ENCODE measurements at regions not wholly inside any gene's neighbourhood (a gene's known extent, or its start where the extent isn't known, plus 50 kb on each side); places are given as distances from the start of the nearest gene placed in this dataset.
"Not testable (repeated sequence)": the region's sequence is repeated elsewhere in the genome, so short reads cannot be mapped to it uniquely, and the experiment has no call there.

DNA sequence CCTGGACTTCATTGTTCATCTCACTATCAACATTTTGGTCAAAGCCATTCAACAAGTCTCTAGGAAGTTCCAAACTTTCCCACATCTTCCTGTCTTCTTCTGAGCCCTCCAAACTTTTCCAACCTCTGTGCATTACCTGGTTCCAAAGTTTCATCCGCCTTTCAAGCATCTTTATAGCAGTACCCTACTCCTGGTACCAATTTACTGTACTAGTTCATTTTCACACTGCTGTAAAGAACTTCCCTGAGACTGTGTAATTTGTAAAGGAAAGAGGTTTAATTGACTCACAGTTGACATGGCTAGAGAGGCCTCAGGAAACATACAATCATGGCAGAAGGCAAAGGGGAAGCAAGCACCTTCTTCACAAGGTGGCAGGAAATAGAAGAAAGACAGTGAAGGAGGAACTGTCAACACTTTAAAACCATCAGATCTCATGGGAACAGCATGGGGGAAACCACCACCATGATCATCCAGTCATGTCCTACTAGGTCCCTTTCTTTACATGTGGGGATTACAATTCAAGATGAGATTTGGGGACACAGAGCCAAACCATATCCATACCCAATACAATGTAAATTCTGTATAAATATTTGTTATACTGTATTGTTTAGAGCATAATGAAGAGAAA, 109.7 kb downstream of the C12orf75 start:
- no peak overlapping the region for H3K4me3 Mint-ChIP-seq
- intact Hi-C loops (cut with micrococcal nuclease): no loop called here
- POLR2A ChIA-PET: no interaction called here
- H3K4me1 Mint-ChIP-seq: peaks cover 6% of the 10 kb centered on the region
- no peak for ATAC-seq (ENCODE audit: low read depth)
- TF ChIP-seq, protein P1, sequence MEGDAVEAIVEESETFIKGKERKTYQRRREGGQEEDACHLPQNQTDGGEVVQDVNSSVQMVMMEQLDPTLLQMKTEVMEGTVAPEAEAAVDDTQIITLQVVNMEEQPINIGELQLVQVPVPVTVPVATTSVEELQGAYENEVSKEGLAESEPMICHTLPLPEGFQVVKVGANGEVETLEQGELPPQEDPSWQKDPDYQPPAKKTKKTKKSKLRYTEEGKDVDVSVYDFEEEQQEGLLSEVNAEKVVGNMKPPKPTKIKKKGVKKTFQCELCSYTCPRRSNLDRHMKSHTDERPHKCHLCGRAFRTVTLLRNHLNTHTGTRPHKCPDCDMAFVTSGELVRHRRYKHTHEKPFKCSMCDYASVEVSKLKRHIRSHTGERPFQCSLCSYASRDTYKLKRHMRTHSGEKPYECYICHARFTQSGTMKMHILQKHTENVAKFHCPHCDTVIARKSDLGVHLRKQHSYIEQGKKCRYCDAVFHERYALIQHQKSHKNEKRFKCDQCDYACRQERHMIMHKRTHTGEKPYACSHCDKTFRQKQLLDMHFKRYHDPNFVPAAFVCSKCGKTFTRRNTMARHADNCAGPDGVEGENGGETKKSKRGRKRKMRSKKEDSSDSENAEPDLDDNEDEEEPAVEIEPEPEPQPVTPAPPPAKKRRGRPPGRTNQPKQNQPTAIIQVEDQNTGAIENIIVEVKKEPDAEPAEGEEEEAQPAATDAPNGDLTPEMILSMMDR (IDR thresholded peaks at IDR 0.05): no peak
- DNase-seq: no peak
- H3K9me3 Mint-ChIP-seq: peaks cover 8% of the 10 kb centered on the region
- H3K36me3 Mint-ChIP-seq (ENCODE audit: low read depth): no peaks in the 10 kb centered on the region
- peaks cover 10% of the 10 kb centered on the region for H3K27me3 Mint-ChIP-seq
- no peak overlapping the region for H3K27ac Mint-ChIP-seq
- CTCF ChIA-PET: no interaction called here

DNA sequence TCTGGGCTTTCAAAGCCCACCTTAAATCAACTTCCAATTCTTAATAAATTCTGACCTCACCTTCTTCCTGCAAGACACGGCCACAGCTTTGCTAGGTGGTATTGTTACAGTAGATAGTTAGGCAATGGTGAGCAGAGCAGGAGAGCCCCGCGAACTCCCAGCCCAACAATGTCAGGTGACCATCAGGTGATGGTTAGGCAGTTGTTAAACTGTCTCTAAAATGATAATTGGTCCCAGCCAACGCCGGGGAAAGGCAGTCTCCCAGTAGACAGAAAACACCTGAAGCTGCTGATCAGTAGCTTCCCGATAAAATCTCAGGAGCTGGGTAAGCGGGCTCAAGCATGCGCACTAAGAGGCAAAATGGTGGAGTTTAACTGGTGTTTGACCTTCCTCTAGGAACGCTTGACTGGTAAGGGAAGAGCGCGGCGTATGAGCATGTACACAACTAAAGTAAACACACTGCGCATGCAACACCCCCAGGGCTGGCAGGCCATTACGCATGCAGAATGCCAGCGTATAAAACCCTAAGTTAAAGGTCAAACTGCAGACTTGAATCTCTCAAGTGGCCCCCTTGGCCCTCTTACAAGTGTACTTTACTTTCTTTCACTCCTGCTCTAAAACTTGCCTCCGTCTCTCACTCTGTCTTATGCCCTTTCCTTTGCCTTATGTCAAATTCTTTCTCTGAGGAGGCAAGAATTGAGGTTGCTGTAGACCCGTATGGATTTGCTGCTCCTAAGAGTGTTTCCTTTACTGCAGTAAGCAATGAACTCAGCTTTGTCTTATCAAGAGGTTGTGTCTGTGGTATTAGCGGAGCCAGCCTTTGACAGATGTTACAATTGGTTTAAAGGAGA, 113.5 kb downstream of the C12orf75 start:
- Mint-ChIP-seq H3K27me3 (peaks cover 8% of the 10 kb centered on the region), H3K9me3 (peaks cover 8% of the 10 kb centered on the region), H3K4me3 (no peak overlapping the region), H3K4me1 (peaks cover 6% of the 10 kb centered on the region), H3K36me3 (ENCODE audit: low read depth) (no peaks in the 10 kb centered on the region), H3K27ac (no peak overlapping the region)
- TF ChIP-seq, protein P1 (IDR thresholded peaks at IDR 0.05): no peak
- DNase-seq: no peak
- intact Hi-C loops (cut with micrococcal nuclease): no loop called here
- ATAC-seq (ENCODE audit: low read depth): no peak
- POLR2A ChIA-PET: no interaction called here
- CTCF ChIA-PET: no interaction called here

DNA sequence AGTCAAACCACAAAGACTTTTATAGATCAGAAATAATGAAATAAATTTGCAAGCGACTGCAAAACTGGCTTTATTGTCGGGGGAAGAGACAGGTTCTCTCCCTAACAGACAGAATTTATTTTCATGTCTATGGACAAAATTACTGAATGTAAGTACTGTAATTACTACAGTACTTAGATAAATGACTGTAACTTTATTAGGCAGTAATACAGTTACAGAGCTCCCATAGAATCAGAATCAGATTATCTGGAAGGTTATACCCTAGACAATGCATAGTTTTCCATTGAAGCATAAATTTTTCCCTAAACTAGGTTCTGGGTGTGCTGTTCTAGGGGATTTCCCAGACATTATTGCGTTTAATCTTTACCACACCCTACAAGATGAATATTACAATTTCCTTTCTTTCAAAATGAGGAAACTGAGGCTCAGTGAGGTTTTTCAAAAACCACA, 114.2 kb downstream of the C12orf75 start:
- TF ChIP-seq, protein P1 (IDR thresholded peaks at IDR 0.05): no peak
- peaks cover 5% of the 10 kb centered on the region for H3K9me3 Mint-ChIP-seq
- CTCF ChIA-PET: no interaction called here
- POLR2A ChIA-PET: no interaction called here
- ATAC-seq (ENCODE audit: low read depth): no peak
- intact Hi-C loops (cut with micrococcal nuclease): no loop called here
- DNase-seq: no peak
- H3K36me3 Mint-ChIP-seq (ENCODE audit: low read depth): no peaks in the 10 kb centered on the region
- H3K4me3 Mint-ChIP-seq: no peak overlapping the region
- H3K27me3 Mint-ChIP-seq: peaks cover 13% of the 10 kb centered on the region
- H3K27ac Mint-ChIP-seq: no peak overlapping the region
- peaks cover 6% of the 10 kb centered on the region for H3K4me1 Mint-ChIP-seq

DNA sequence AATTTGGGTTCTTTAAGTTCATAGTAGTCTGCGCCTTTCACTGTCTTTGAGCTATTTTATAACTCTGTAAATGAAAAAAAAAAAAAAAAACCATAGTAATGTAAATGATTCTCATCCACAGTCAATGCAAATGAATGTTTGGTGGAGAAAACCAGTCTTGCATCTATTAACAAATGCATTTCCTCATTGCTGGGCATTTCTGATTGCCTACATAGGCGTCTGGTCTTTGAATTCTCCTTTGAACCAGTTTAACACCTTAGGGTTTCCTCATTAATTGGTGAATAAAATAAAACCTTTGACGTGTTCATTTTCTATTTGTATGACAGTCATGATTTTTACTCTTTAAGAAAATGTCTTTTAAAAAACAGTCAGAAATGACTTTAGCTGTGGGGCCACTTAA, 114.8 kb downstream of the C12orf75 start:
- DNase-seq (no peak), ATAC-seq (ENCODE audit: low read depth) (no peak)
- no peaks in the 10 kb centered on the region for H3K36me3 Mint-ChIP-seq (ENCODE audit: low read depth)
- H3K27me3 Mint-ChIP-seq: peaks cover 14% of the 10 kb centered on the region
- peaks cover 2% of the 10 kb centered on the region for H3K4me1 Mint-ChIP-seq
- H3K4me3 Mint-ChIP-seq: no peak overlapping the region
- H3K27ac Mint-ChIP-seq: no peak overlapping the region
- peaks cover 3% of the 10 kb centered on the region for H3K9me3 Mint-ChIP-seq
- intact Hi-C loops (cut with micrococcal nuclease): no loop called here
- POLR2A ChIA-PET: no interaction called here
- TF ChIP-seq, protein P1 (IDR thresholded peaks at IDR 0.05): no peak
- CTCF ChIA-PET: interaction anchor here (1.0 kb wide), 1 partner anchor 24 kb away, joined by 3 read pairs; no protein-coding TSS in a partner anchor

DNA sequence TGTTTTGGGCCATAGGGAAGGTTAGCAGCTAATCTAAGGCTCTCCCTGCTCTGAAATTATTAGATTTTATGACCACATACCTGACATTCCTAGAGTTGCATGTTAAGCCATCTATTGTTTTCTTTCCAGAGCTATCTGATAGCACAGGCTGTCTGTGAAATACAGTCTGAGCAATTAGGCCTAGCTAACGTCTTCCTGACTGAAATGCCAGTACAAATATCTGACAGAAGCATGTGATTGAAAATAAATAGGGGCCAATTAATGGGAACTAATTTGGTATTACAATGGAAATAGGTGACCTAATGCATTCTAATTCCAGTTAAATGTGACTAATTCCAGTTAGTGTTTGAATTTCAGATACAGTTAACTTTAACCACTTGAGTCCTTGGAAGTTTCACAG, 115.2 kb downstream of the C12orf75 start:
- no peak overlapping the region for H3K27ac Mint-ChIP-seq
- no peaks in the 10 kb centered on the region for H3K9me3 Mint-ChIP-seq
- ATAC-seq (ENCODE audit: low read depth) (no peak), DNase-seq (no peak)
- POLR2A ChIA-PET: no interaction called here
- H3K4me1 Mint-ChIP-seq: no peaks in the 10 kb centered on the region
- peaks cover 14% of the 10 kb centered on the region for H3K27me3 Mint-ChIP-seq
- no peaks in the 10 kb centered on the region for H3K36me3 Mint-ChIP-seq (ENCODE audit: low read depth)
- CTCF ChIA-PET: interaction anchor here (1.0 kb wide), 1 partner anchor 24 kb away, joined by 3 read pairs; no protein-coding TSS in a partner anchor
- H3K4me3 Mint-ChIP-seq: no peak overlapping the region
- intact Hi-C loops (cut with micrococcal nuclease): no loop called here
- TF ChIP-seq, protein P1 (IDR thresholded peaks at IDR 0.05): no peak

DNA sequence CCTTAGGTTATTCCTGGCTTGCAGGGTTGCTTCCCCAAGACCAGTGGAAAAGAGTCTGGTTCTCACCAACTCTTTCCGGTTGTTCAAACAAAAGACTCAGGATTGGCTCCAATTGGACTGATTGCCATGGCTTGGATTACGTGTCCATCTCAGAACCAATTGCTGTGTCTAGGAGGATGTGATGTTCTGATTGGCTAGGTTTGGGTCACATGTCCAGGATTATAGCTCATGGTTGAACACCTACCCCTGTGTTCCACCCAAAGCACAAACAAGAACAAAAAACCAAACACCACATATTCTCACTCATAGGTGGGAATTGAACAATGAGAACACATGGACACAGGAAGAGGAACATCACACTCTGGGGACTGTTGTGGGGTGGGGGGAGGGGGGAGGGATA, 116.0 kb downstream of the C12orf75 start:
- intact Hi-C loops (cut with micrococcal nuclease); H3K27ac Mint-ChIP-seq; DNase-seq; POLR2A ChIA-PET; CTCF ChIA-PET; H3K9me3 Mint-ChIP-seq; H3K36me3 Mint-ChIP-seq (ENCODE audit: low read depth); ATAC-seq (ENCODE audit: low read depth); H3K4me1 Mint-ChIP-seq; H3K4me3 Mint-ChIP-seq: not testable (repeated sequence)
- H3K27me3 Mint-ChIP-seq: peaks cover 18% of the 10 kb centered on the region
